ENCODE measurements at regions not wholly inside any gene's neighbourhood (a gene's known extent, or its start where the extent isn't known, plus 50 kb on each side); places are given as distances from the start of the nearest gene placed in this dataset.

- H3K4me1 Mint-ChIP-seq = no peaks in the 10 kb centered on the region
- H3K9me3 Mint-ChIP-seq = peaks cover 0 to 9% (median 0%) of the 10 kb centered on the region in 9 donors
- no peaks in the 10 kb centered on the region for H3K27me3 Mint-ChIP-seq
- H3K4me3 Mint-ChIP-seq = no peak overlapping the region
- POLR2A ChIA-PET = no interaction called here
- DNase-seq (no peak), ATAC-seq (no peak)
- no peak overlapping the region for H3K27ac Mint-ChIP-seq
- no peaks in the 10 kb centered on the region for H3K36me3 Mint-ChIP-seq
These were observed 680.7 kb upstream of the SLC35B3 start for GRCh38 chr6:9116026-9116425.

- H3K4me1 Mint-ChIP-seq = no peaks in the 10 kb centered on the region
- POLR2A ChIA-PET = no interaction called here
- no peak for ATAC-seq
- H3K27me3 Mint-ChIP-seq = no peaks in the 10 kb centered on the region
- no peaks in the 10 kb centered on the region for H3K36me3 Mint-ChIP-seq
- DNase-seq = no peak
- H3K9me3 Mint-ChIP-seq = peaks cover 0 to 9% (median 0%) of the 10 kb centered on the region in 9 donors
- H3K4me3 Mint-ChIP-seq = no peak overlapping the region
- no peak overlapping the region for H3K27ac Mint-ChIP-seq
These were observed 677.2 kb upstream of the SLC35B3 start for GRCh38 chr6:9112544-9112943.

GRCh38 chr6:9103876-9104521 is 668.7 kb upstream of the SLC35B3 start:
- H3K27ac Mint-ChIP-seq = no peak overlapping the region
- H3K9me3 Mint-ChIP-seq = peaks cover 0 to 19% (median 2%) of the 10 kb centered on the region in 9 donors
- no peak overlapping the region for H3K4me3 Mint-ChIP-seq
- no peak for DNase-seq
- peaks cover 0 to 4% (median 0%) of the 10 kb centered on the region in 5 donors for H3K27me3 Mint-ChIP-seq
- ATAC-seq = no peak
- H3K4me1 Mint-ChIP-seq = no peaks in the 10 kb centered on the region
- POLR2A ChIA-PET = no interaction called here
- no peaks in the 10 kb centered on the region for H3K36me3 Mint-ChIP-seq

GRCh38 chr6:9101920-9102319 is 666.6 kb upstream of the SLC35B3 start:
- POLR2A ChIA-PET = no interaction called here
- ATAC-seq (no peak), DNase-seq (no peak)
- H3K4me3 Mint-ChIP-seq = no peak overlapping the region
- H3K36me3 Mint-ChIP-seq = no peaks in the 10 kb centered on the region
- peaks cover 0 to 19% (median 2%) of the 10 kb centered on the region in 9 donors for H3K9me3 Mint-ChIP-seq
- H3K4me1 Mint-ChIP-seq = no peaks in the 10 kb centered on the region
- H3K27ac Mint-ChIP-seq = no peak overlapping the region
- H3K27me3 Mint-ChIP-seq = peaks cover 0 to 4% (median 0%) of the 10 kb centered on the region in 5 donors

GRCh38 chr6:9100869-9101580 is 665.7 kb upstream of the SLC35B3 start:
- Mint-ChIP-seq H3K27ac (no peak overlapping the region), H3K4me1 (no peaks in the 10 kb centered on the region)
- POLR2A ChIA-PET = no interaction called here

GRCh38 chr6:9095729-9096128 is 660.4 kb upstream of the SLC35B3 start:
- Mint-ChIP-seq H3K36me3 (no peaks in the 10 kb centered on the region), H3K4me3 (no peak overlapping the region), H3K4me1 (no peaks in the 10 kb centered on the region), H3K9me3 (peaks cover 0 to 16% (median 0%) of the 10 kb centered on the region in 9 donors), H3K27me3 (no peaks in the 10 kb centered on the region), H3K27ac (no peak overlapping the region)
- no peak for ATAC-seq
- DNase-seq = no peak
- POLR2A ChIA-PET = no interaction called here

More at GRCh38 chr6:9100869-9101580, 665.7 kb upstream of the SLC35B3 start:
- Mint-ChIP-seq H3K36me3 (no peaks in the 10 kb centered on the region), H3K27me3 (peaks cover 0 to 4% (median 0%) of the 10 kb centered on the region in 5 donors), H3K4me3 (no peak overlapping the region), H3K9me3 (peaks cover 0 to 19% (median 2%) of the 10 kb centered on the region in 9 donors)
- no peak for DNase-seq
- no peak for ATAC-seq

- POLR2A ChIA-PET = no interaction called here
- Mint-ChIP-seq H3K27ac (no peak overlapping the region), H3K9me3 (peaks cover 0 to 16% (median 0%) of the 10 kb centered on the region in 9 donors), H3K27me3 (no peaks in the 10 kb centered on the region), H3K4me1 (no peaks in the 10 kb centered on the region), H3K4me3 (no peak overlapping the region), H3K36me3 (no peaks in the 10 kb centered on the region)
- DNase-seq (no peak), ATAC-seq (no peak)
These were observed 659.8 kb upstream of the SLC35B3 start for GRCh38 chr6:9095137-9095536.

- Mint-ChIP-seq H3K27me3 (no peaks in the 10 kb centered on the region), H3K4me3 (no peak overlapping the region), H3K9me3 (peaks cover 0 to 17% (median 0%) of the 10 kb centered on the region in 9 donors), H3K4me1 (peaks cover 0 to 4% (median 0%) of the 10 kb centered on the region in 4 donors), H3K27ac (no peak overlapping the region), H3K36me3 (no peaks in the 10 kb centered on the region)
- ATAC-seq (no peak), DNase-seq (no peak)
- POLR2A ChIA-PET = no interaction called here
These were observed 654.4 kb upstream of the SLC35B3 start for GRCh38 chr6:9089724-9090123.

- Mint-ChIP-seq H3K27me3 (no peaks in the 10 kb centered on the region), H3K4me3 (no peak overlapping the region), H3K4me1 (peaks cover 0 to 4% (median 0%) of the 10 kb centered on the region in 4 donors), H3K9me3 (peaks cover 0 to 17% (median 0%) of the 10 kb centered on the region in 9 donors), H3K27ac (no peak overlapping the region), H3K36me3 (no peaks in the 10 kb centered on the region)
- no peak for DNase-seq
- no peak for ATAC-seq
- POLR2A ChIA-PET = no interaction called here
These were observed 652.1 kb upstream of the SLC35B3 start for GRCh38 chr6:9087470-9087869.

GRCh38 chr6:9086331-9086730 is 651.0 kb upstream of the SLC35B3 start:
- Mint-ChIP-seq H3K4me3 (no peak overlapping the region), H3K9me3 (peaks cover 0 to 17% (median 0%) of the 10 kb centered on the region in 9 donors), H3K27me3 (no peaks in the 10 kb centered on the region), H3K4me1 (peaks cover 0 to 4% (median 0%) of the 10 kb centered on the region in 4 donors), H3K27ac (no peak overlapping the region), H3K36me3 (no peaks in the 10 kb centered on the region)
- POLR2A ChIA-PET = no interaction called here
- no peak for DNase-seq
- no peak for ATAC-seq

- ATAC-seq (no peak), DNase-seq (no peak)
- H3K4me1 Mint-ChIP-seq = peaks cover 0 to 4% (median 0%) of the 10 kb centered on the region in 4 donors
- H3K36me3 Mint-ChIP-seq = no peaks in the 10 kb centered on the region
- H3K27ac Mint-ChIP-seq = no peak overlapping the region
- POLR2A ChIA-PET = no interaction called here
- H3K4me3 Mint-ChIP-seq = no peak overlapping the region
- peaks cover 0 to 17% (median 0%) of the 10 kb centered on the region in 9 donors for H3K9me3 Mint-ChIP-seq
- H3K27me3 Mint-ChIP-seq = no peaks in the 10 kb centered on the region
These were observed 650.3 kb upstream of the SLC35B3 start for GRCh38 chr6:9085709-9086070.

- peak in 2 of 10 donors; percentile 12 to 42 for DNase-seq
- Mint-ChIP-seq H3K9me3 (peaks cover 0 to 17% (median 0%) of the 10 kb centered on the region in 9 donors), H3K27ac (peak overlapping the region in 1 of 10 donors; percentile 31)
These were observed 649.8 kb upstream of the SLC35B3 start for GRCh38 chr6:9085054-9085708.

GRCh38 chr6:9083108-9083507 is 647.8 kb upstream of the SLC35B3 start:
- peaks cover 0 to 5% (median 0%) of the 10 kb centered on the region in 5 donors for H3K27me3 Mint-ChIP-seq
- H3K9me3 Mint-ChIP-seq = peaks cover 0 to 4% (median 0%) of the 10 kb centered on the region in 9 donors
- no peak overlapping the region for H3K4me3 Mint-ChIP-seq
- H3K4me1 Mint-ChIP-seq = peaks cover 0 to 4% (median 0%) of the 10 kb centered on the region in 4 donors
- no peak for DNase-seq
- H3K36me3 Mint-ChIP-seq = no peaks in the 10 kb centered on the region
- ATAC-seq = no peak
- no peak overlapping the region for H3K27ac Mint-ChIP-seq
- POLR2A ChIA-PET = no interaction called here

More at GRCh38 chr6:9085054-9085708, 649.8 kb upstream of the SLC35B3 start:
- H3K36me3 Mint-ChIP-seq = no peaks in the 10 kb centered on the region
- POLR2A ChIA-PET = no interaction called here
- H3K4me3 Mint-ChIP-seq = peak overlapping the region in 1 of 10 donors; percentile 62
- H3K4me1 Mint-ChIP-seq = peaks cover 0 to 4% (median 0%) of the 10 kb centered on the region in 4 donors
- no peak for ATAC-seq
- H3K27me3 Mint-ChIP-seq = peaks cover 0 to 2% (median 0%) of the 10 kb centered on the region in 5 donors

Data from naive thymus-derived CD8-positive, alpha-beta T cell (primary cell).